Suprapubic skin (tissue), 3 donors: ENCODE measurements at regions not wholly inside any gene's neighbourhood (a gene's known extent, or its start where the extent isn't known, plus 50 kb on each side); places are given as distances from the start of the nearest gene placed in this dataset.

Experiments used
- POLR2AphosphoS5 ChIP-seq, 3 donors: sonication (generic); formaldehyde crosslinking; IDR thresholded peaks; one replicate each; pipeline ENCODE4 v1.6.1; 2017; ENCODE audit warnings: antibody characterized with exemption in 3 of 3
- TF ChIP-seq, protein P1 (sequence below), 2 donors: fragments of 200-600 bp in 1 of 2; fragments of 450-650 bp in 1 of 2; sonication (generic) in 1 of 2; IDR thresholded peaks; one replicate each; pipeline ENCODE4 v1.5.1; 2016 to 2019; ENCODE audit warnings: antibody characterized with exemption in 2 of 2, mild to moderate bottlenecking in 1 of 2, moderate library complexity in 1 of 2

DNA sequence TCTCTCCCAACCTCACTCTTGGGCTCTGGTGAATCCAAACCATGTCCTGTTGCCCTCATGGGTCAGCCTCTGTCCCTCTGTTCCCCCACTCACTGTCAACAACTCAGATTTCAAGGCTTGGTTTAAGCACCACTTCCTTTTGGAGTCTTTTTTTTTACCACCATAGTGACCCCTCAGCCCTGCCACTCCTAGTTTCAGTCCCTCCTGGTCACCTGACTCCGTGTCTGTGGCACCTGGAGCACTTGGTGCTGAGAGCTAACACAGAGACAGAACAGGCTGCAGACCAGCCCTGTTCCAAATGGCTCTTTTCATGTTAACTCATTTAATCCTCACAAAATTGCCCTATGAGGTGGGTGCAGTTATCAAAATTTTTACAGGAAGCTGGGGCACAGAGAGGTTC lies 53.6 kb upstream of the SMNDC1 start:
- TF ChIP-seq, protein P1, sequence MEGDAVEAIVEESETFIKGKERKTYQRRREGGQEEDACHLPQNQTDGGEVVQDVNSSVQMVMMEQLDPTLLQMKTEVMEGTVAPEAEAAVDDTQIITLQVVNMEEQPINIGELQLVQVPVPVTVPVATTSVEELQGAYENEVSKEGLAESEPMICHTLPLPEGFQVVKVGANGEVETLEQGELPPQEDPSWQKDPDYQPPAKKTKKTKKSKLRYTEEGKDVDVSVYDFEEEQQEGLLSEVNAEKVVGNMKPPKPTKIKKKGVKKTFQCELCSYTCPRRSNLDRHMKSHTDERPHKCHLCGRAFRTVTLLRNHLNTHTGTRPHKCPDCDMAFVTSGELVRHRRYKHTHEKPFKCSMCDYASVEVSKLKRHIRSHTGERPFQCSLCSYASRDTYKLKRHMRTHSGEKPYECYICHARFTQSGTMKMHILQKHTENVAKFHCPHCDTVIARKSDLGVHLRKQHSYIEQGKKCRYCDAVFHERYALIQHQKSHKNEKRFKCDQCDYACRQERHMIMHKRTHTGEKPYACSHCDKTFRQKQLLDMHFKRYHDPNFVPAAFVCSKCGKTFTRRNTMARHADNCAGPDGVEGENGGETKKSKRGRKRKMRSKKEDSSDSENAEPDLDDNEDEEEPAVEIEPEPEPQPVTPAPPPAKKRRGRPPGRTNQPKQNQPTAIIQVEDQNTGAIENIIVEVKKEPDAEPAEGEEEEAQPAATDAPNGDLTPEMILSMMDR (IDR thresholded peaks at IDR 0.05): no peak
- no peak for TF ChIP-seq POLR2AphosphoS5 (IDR thresholded peaks at IDR 0.05)
